Right lobe of liver (tissue), 4 donors: ENCODE measurements at regions not wholly inside any gene's neighbourhood (a gene's known extent, or its start where the extent isn't known, plus 50 kb on each side); places are given as distances from the start of the nearest gene placed in this dataset.

Source experiments
- POLR2A ChIP-seq: fragments of 450-650 bp; IDR thresholded peaks from one replicate; pipeline ENCODE4 v1.6.1; 2017; ENCODE audit warnings: antibody characterized with exemption, mild to moderate bottlenecking
- TF ChIP-seq, protein P1 (sequence below), 4 donors: fragments of 200-600 bp in 3 of 4; fragments of 450-650 bp in 1 of 4; IDR thresholded peaks; one replicate each; pipeline versions ENCODE4 v1.5.1 to v1.8.0; 2016 to 2022; ENCODE audit warnings: antibody characterized with exemption in 4 of 4, mild to moderate bottlenecking in 2 of 4
- donor health status: DM: no; HTN: no; CAD: no.
- donor health status: DM: no; HTN: no; CAD: no.
- donor health status: DM: no; HTN: yes; CAD: no.

GRCh38 chr9:24391095-24391494 is 154.6 kb downstream of the IZUMO3 start:
- TF ChIP-seq, protein P1, sequence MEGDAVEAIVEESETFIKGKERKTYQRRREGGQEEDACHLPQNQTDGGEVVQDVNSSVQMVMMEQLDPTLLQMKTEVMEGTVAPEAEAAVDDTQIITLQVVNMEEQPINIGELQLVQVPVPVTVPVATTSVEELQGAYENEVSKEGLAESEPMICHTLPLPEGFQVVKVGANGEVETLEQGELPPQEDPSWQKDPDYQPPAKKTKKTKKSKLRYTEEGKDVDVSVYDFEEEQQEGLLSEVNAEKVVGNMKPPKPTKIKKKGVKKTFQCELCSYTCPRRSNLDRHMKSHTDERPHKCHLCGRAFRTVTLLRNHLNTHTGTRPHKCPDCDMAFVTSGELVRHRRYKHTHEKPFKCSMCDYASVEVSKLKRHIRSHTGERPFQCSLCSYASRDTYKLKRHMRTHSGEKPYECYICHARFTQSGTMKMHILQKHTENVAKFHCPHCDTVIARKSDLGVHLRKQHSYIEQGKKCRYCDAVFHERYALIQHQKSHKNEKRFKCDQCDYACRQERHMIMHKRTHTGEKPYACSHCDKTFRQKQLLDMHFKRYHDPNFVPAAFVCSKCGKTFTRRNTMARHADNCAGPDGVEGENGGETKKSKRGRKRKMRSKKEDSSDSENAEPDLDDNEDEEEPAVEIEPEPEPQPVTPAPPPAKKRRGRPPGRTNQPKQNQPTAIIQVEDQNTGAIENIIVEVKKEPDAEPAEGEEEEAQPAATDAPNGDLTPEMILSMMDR (IDR thresholded peaks at IDR 0.05), result no peak
- TF ChIP-seq POLR2A, result no peak
